ENCODE measurements at regions not wholly inside any gene's neighbourhood (a gene's known extent, or its start where the extent isn't known, plus 50 kb on each side); places are given as distances from the start of the nearest gene placed in this dataset.
A peak's percentile ranks its signal among the peaks of the same experiment; 100 is the strongest.

GRCh38 chr9:8074713-8075286 lies 275.2 kb upstream of the DMAC1 start:
- ATAC-seq (ENCODE audit: insufficient read depth, low FRiP score) (no peak), DNase-seq (no peak)
- Histone ChIP-seq H3K27ac (ENCODE audit: low read depth in 1 of 2, low read length in 1 of 2) (no peak overlapping the region), H3K27me3 (ENCODE audit: control insufficient read depth in 3 of 3, insufficient read depth in 3 of 3, low read length in 2 of 3) (no peaks in the 10 kb centered on the region), H3K9me3 (ENCODE audit: control insufficient read depth in 4 of 4, insufficient read depth in 3 of 4, low read length in 3 of 4) (no peaks in the 10 kb centered on the region), H3K36me3 (ENCODE audit: control insufficient read depth in 4 of 4, insufficient read depth in 4 of 4, low read length in 4 of 4) (no peaks in the 10 kb centered on the region), H3K9ac (ENCODE audit: insufficient read depth in 1 of 2, low read length in 2 of 2) (no peak overlapping the region), H3K4me3 (no peak overlapping the region), H3K4me1 (ENCODE audit: control insufficient read depth in 5 of 5, insufficient read depth in 5 of 5, low read length in 5 of 5) (peaks cover 0 to 7% (median 0%) of the 10 kb centered on the region in 5 donors)
- WGBS, 2 donors: 83 to 86% methylated on average over 6 of the region's 6 CpGs
- TF ChIP-seq CTCF (IDR thresholded peaks at IDR 0.05; ENCODE audit: control extremely low read depth, extremely low read depth): no peak

GRCh38 chr9:8071445-8071798 lies 271.8 kb upstream of the DMAC1 start:
- no peak for TF ChIP-seq CTCF (IDR thresholded peaks at IDR 0.05; ENCODE audit: control extremely low read depth, extremely low read depth)
- Histone ChIP-seq H3K4me1 (ENCODE audit: control insufficient read depth in 5 of 5, insufficient read depth in 5 of 5, low read length in 5 of 5) (peaks cover 0 to 7% (median 0%) of the 10 kb centered on the region in 5 donors), H3K9me3 (ENCODE audit: control insufficient read depth in 4 of 4, insufficient read depth in 3 of 4, low read length in 3 of 4) (no peaks in the 10 kb centered on the region), H3K36me3 (ENCODE audit: control insufficient read depth in 4 of 4, insufficient read depth in 4 of 4, low read length in 4 of 4) (no peaks in the 10 kb centered on the region), H3K4me3 (no peak overlapping the region), H3K27ac (ENCODE audit: low read depth in 1 of 2, low read length in 1 of 2) (no peak overlapping the region), H3K9ac (ENCODE audit: insufficient read depth in 1 of 2, low read length in 2 of 2) (no peak overlapping the region), H3K27me3 (ENCODE audit: control insufficient read depth in 3 of 3, insufficient read depth in 3 of 3, low read length in 2 of 3) (no peaks in the 10 kb centered on the region)
- ATAC-seq (ENCODE audit: insufficient read depth, low FRiP score) (no peak), DNase-seq (no peak)
- 63 to 80% methylated on average over 4 of the region's 4 CpGs for WGBS, 2 donors

- Histone ChIP-seq H3K36me3 (ENCODE audit: control insufficient read depth in 4 of 4, insufficient read depth in 4 of 4, low read length in 4 of 4) (no peaks in the 10 kb centered on the region), H3K27ac (ENCODE audit: low read depth in 1 of 2, low read length in 1 of 2) (no peak overlapping the region), H3K4me3 (no peak overlapping the region), H3K9ac (ENCODE audit: insufficient read depth in 1 of 2, low read length in 2 of 2) (no peak overlapping the region), H3K27me3 (ENCODE audit: control insufficient read depth in 3 of 3, insufficient read depth in 3 of 3, low read length in 2 of 3) (no peaks in the 10 kb centered on the region), H3K9me3 (ENCODE audit: control insufficient read depth in 4 of 4, insufficient read depth in 3 of 4, low read length in 3 of 4) (no peaks in the 10 kb centered on the region), H3K4me1 (ENCODE audit: control insufficient read depth in 5 of 5, insufficient read depth in 5 of 5, low read length in 5 of 5) (peaks cover 0 to 7% (median 0%) of the 10 kb centered on the region in 5 donors)
- ATAC-seq (ENCODE audit: insufficient read depth, low FRiP score) (no peak), DNase-seq (peak in 1 of 3 donors; percentile 7)
- no peak for TF ChIP-seq CTCF (IDR thresholded peaks at IDR 0.05; ENCODE audit: control extremely low read depth, extremely low read depth)
- 66 to 89% methylated on average over 5 of the region's 5 CpGs for whole genome bisulfite sequencing, 2 donors
Observed at GRCh38 chr9:8070779-8071444, 271.3 kb upstream of the DMAC1 start.

Measured in lung (tissue), 11 donors.